ENCODE measurements at regions not wholly inside any gene's neighbourhood (a gene's known extent, or its start where the extent isn't known, plus 50 kb on each side); places are given as distances from the start of the nearest gene placed in this dataset.
"Not testable (repeated sequence)": the region's sequence is repeated elsewhere in the genome, so short reads cannot be mapped to it uniquely, and the experiment has no call there.

DNA sequence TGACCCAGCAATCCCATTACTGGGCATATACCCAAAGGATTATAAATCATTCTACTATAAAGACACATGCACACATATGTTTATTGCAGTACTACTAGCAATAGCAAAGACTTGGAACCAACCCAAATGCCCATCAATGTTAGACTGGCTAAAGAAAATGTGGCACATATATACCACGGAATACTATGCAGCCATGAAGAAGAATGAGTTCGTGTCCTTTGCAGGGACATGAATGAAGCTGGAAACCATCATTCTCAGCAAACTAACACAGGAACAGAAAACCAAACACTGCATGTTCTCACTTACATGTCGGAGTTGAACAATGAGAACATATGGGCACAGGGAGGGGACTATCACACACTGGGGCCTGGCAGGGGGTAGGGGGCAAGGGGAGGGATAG lies 183.0 kb downstream of the HACE1 start:
- DNase-seq (ENCODE audit: low read depth, low spot score) = not testable (repeated sequence)

DNA sequence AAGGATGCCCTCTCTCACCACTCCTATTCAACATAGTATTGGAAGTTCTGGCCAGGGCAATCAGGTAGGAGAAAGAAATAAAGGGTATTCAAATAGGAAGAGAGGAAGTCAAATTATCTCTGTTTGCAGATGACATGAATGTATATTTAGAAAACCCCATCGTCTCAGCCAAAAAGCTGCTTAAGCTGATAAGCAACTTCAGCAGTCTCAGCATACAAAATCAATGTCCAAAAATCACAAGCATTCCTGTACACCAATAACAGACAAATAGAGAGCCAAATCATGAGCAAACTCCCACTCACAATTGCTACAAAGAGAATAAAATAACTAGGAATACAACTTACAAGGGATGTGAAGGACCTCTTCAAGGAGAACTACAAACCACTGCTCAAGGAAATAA lies 184.6 kb downstream of the HACE1 start:
- not testable (repeated sequence) for DNase-seq (ENCODE audit: low read depth, low spot score)

DNA sequence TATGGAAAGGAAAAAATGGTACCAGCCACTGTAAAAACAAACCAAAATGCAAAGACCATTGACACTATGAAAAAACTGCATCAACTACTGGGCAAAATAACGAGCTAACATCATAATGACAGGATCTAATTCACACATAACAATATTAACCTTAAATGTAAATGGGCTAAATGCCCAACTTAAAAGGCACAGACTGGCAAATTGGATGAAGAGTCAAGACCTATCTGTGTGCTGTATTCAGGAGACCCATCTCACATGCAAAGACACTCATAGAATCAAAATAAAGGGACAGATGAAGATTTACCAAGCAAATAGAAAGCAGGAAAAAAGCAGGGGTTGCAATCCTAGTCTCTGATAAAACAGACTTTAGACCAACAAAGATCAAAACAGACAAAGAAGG lies 186.6 kb downstream of the HACE1 start:
- not testable (repeated sequence) for DNase-seq (ENCODE audit: low read depth, low spot score)

DNA sequence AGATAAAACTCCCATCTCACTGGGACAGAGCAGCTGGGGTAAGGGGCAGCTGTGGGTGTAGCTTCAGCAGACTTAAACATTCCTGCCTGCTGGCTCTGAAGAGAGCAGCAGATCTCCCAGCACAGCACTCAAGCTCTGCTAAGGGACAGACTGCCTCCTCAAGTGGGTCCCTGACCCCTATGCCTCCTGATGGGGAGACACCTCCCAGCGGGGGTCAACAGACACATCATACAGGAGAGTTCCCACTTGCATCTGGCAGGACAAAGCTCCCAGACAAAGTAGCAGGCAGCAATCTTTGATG lies 188.2 kb downstream of the HACE1 start:
- DNase-seq (ENCODE audit: low read depth, low spot score) = not testable (repeated sequence)

DNA sequence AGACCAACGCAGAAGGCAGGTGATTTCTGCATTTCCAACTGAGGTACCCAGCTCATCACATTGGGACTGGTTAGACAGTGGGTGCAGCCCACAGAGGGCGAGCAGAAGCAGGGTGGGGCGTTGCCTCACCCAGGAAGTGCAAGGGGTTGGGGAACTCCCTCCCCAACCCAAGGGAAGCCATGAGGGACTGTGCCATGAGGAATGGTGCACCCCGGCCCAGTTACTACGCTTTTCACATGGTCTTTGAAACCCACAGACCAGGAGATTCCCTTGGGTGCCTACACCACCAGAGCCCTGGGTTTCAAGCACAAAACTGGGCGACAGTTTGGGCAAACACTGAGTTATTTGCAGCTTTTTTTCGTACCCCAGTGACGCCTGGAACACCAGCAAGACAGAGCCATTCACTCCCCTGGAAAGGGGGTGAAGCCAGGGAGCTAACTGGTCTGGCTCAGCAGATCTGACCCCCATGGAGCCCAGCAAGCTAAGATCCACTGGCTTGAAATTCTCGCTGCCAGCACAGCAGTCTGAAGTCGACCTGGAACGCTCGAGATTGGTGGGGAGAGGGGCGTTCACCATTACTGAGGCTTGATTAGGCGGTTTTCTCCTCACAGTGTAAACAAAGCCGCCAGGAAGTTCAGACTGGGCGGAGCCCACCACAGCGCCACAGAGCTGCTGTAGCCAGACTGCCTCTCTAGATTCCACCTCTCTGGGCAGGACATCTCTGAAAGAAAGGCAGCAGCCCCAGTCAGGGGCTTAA lies 188.7 kb downstream of the HACE1 start:
- not testable (repeated sequence) for DNase-seq (ENCODE audit: low read depth, low spot score)

DNA sequence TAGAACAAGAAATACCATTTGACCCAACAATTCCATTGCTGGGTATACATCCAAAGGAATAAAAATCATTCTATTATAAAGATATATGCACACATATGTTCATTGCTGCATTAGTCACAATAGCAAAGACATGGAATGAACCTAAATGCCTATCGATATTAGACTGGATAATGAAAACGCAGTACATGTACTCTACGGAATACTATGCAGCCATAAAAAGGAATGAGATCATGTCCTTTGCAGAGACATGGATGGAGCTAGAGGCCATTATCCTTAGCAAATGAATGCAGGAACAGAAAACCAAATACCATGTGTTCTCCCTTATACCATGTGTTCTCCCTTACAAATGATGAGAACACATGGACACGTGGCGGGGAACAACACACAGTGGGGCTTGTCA lies 190.2 kb downstream of the HACE1 start:
- no peak for DNase-seq (ENCODE audit: low read depth, low spot score)

DNA sequence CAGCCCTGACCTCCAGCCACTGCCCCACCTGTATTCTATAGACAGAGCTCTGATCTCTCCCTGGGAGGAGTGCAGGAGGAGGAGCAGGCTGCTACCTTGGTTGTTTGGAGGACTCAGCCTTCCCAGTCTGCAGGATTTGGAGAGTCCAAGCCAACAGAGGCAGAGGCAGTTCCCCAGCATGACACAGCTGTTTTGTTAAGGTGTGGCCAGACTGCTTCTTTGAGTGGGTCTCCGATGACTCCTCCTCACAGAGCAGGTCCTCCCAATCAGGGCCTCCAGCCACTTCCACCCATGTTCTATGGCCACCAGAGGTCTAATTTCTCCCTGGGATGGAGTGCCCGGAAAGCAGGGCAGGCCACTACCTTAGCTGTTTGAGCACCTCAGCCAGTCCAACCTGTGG lies 203.5 kb downstream of the HACE1 start:
- DNase-seq (ENCODE audit: low read depth, low spot score) = no peak

DNA sequence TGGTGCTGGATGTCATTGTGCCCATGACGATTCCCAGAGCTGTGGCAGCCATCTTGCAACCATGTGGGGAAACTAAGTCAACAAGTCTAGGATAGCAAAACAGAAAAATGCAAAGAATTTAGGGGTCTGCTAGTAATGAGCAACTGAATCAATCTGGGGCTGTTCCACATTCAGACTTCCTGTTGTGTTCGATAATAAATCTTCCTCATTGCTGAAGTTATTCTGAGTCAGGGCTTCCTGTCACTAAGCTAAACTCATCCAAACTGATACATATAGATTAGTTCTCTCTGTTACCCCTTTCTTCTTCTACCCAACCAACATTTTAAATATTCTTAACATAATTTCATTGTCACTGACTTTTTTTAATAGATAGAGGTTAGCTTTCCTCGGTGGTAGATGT lies 205.9 kb downstream of the HACE1 start:
- DNase-seq (ENCODE audit: low read depth, low spot score) = no peak

DNA sequence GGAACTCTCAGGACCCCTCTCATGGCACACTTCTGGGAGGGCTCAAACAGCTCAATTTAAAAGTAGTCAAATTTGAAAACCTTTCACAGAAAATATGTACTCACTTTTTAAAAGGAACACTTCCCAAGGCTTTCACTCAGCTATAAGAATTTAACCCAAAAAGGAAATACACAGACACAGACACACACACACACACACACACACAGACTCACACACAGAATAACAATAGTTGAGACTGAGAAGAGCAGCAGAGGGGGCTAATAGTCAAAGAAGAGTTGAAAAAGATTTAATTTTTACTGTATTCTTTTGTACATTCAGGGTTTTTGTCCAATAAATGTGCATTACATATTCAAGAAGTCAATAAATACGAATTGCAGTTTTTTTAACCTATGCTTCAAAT lies 211.4 kb downstream of the HACE1 start:
- DNase-seq (ENCODE audit: low read depth, low spot score) = no peak

DNA sequence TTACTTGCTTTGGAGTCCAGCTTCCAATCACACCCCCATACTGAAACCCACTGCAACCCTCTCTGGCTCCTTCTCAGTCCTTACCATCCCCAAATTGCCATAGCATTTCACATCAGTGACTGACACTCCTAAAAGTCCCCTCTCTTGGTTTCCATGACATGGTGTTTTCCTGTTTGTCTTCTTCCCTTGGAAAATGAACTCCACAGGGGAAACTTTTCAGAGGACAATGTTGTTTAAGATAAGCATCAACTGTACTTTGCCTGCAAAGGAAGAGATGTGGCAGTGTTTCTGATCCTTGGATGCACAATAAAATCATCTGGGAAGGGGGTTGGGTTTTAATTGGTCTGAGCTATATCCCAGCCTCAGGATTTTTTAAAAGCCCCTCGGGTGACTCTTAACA lies 214.9 kb downstream of the HACE1 start:
- no peak for DNase-seq (ENCODE audit: low read depth, low spot score)

DNA sequence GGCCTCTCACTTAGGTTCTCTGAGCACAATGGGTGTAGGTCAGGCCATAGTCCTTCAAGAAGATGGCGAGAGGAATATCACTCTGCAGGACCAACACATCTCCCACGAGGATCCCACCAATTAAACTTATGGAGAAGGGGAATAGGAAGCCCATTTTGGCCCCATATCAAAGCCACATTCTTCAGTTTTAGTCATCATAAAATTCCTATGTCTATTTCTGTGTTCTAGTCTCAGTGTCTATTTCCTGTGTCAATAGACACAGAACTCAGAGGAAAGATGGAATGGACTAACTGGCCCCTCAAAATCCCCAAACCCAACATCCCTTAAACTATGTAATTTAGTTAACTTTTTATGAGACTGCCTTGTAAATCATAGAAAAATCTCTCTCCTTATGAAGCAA lies 216.8 kb downstream of the HACE1 start:
- DNase-seq (ENCODE audit: low read depth, low spot score) = no peak

DNA sequence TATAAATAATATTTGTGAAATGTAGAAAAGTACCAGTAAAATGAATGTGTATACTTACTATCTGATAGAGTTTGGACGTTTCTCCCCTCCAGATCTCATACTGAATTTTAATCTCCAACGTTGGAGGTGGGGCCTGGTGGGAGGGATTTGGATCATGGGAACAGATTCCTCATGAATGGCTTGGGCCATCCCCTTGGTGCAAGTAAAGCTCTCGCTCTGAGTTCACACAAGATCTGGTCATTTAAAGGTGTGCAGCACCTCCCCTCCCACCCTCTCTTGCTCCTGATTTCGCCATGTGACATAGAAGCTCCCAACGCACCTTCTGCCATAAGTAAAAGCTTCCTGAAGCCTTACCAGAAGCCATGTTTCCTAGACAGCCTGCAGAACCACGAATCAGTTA lies 219.0 kb downstream of the HACE1 start:
- DNase-seq (ENCODE audit: low read depth, low spot score) = no peak

DNA sequence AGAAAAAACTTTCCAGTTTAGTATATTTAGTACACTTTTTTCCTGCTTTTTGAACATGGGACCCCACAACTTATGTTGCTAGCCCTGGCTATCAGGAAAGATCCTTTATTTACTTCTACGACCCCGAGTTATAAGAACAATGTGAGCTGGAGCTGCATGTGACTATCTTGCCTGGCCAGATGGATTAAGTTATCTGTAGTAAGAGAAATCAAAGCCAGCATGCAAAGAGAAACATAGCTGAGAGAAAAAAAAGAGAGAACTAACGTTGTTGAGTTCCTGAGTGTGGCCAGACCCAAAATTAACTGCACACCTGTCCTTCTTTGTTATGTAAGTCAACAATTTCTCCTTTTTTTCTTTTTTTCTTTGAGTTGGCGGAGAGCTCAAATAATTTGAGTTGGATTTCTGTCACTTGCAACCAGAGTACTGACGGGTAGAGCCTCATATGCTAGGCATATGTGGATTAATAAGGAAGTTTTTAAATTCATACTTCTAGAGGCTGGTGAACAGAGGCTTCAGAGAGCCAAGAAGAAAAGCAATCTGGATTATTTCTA lies 219.5 kb downstream of the HACE1 start:
- DNase-seq (ENCODE audit: low read depth, low spot score) = no peak

DNA sequence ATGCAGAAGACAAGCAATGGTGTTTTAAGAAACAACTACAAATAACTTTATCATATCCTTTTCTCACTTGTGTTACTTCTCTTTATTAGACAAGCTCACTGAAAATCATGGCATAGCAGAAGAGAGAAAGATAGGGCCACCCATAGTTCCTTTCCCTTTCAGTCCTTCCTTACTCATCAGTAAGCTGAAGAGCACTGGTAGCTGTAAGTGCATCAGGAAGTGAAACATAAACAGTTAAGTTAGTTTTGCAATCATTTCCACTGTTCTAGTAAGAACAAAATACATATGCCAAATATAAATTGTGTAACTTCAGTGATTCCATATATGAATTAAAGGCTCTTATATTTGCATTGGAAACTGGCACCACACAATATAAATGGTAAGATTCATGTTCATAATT lies 220.1 kb downstream of the HACE1 start:
- no peak for DNase-seq (ENCODE audit: low read depth, low spot score)

DNA sequence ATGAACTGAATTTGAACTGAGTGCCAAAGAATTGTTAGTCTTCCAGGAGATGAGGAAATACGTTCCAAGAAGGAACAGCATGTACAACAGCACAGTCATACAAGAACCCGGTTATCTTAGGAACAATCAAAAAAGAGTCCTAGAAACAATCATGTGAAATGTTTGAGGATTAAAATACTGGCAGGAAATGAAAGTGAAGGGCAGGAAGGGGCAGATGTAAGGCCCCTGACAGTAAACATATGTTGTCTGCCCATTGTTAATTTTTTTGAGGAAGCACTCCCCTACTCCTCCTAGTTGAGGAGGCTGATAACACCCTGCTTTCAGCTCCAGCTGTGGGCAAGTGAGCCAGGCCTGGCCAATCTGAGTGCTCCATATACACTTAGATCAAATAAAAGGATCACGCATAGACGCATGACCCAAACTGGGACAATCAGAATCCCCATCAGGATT lies 220.9 kb downstream of the HACE1 start:
- DNase-seq (ENCODE audit: low read depth, low spot score) = no peak

DNA sequence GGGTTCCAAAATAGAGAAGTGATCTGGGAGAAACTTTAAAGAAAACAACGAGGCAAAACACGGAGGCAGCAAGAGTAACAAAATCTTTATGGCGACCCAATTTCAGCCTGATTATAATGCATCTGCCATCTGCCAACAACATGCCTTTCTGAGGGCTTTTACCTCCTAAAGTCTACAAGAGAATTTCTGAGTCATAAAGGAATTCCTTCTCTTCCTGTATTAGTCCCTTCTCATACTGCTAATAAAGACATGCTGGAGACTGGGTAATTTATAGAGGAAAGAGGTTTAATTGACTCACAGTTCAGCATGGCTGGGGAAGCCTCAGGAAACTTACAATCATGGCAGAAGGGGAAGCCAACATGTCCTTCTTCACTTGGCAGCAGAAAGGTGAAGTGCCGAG lies 226.6 kb downstream of the HACE1 start:
- no peak for DNase-seq (ENCODE audit: low read depth, low spot score)

DNA sequence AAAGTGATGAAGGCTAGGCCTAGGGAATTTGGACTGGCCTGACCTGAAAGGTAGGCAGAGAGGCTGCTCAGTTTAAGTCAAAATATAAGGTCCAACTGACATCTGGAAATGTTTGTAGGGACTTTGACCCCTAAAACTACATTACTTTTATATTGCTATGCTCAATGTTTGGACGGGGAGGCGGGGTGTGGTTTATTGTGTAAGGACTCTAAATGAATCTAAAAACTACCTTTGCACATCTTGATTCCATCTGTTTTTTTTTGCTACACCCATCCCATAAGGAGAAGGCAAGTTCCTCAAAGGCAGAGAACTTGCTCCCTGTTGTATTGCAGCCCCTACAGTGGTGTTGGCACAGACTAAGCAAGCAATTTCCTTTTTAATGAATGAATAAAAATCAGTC lies 227.1 kb downstream of the HACE1 start:
- DNase-seq (ENCODE audit: low read depth, low spot score) = no peak

DNA sequence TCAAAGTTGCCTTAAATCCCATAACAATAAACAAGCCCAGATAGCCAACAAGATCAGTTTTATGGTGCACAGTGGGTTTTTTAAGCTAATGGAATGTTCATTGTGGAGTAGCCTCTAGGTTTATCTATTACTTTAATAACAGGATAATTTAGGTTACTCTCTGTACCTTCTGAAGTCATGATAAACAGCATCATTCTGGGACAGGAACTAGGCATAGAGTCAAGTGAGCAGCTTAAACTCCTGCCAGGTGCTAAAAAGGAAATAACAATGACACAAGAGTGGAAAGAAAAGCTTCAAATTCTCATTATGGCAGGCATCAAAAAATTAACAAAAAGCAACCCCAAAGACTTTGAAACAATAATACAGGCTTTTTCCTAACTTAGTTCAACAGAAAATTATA lies 228.8 kb downstream of the HACE1 start:
- DNase-seq (ENCODE audit: low read depth, low spot score) = no peak

DNA sequence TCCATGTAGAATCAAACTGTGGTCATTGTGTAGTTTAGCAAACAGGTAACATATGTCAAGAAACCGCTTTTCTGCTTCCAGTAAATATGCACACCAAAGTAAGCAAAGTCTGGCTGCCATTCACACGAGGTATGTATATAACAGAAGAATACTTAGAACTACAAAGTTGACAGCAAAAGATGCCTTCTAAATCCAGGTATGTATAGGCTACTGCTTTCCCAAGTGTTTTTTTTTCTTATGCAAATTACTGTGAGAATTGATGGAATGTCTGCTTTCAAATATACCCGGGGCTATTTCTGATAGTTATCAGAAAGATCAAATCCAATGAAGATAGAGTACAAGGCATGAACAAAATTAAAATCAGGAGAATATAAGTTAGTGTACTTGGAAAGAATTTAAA lies 229.2 kb downstream of the HACE1 start:
- DNase-seq (ENCODE audit: low read depth, low spot score) = no peak

DNA sequence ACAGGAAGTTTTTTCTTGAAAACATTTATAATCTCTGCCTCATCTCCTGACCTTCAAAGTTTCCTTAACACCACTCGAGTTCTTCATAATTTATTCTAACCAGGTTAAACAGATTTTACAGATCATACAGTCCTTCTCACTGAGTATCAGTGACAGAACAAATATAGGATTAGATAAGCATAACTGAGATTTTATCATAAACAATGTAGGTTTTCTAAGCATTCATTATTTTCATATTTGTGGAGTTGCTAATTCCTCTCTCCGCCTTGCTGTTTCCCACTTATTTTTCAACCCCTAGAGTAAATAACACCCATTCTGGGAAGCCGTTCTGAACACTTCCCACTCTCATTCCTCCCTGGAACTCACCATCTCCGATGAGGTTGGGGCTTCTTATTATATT lies 229.9 kb downstream of the HACE1 start:
- DNase-seq (ENCODE audit: low read depth, low spot score) = no peak

DNA sequence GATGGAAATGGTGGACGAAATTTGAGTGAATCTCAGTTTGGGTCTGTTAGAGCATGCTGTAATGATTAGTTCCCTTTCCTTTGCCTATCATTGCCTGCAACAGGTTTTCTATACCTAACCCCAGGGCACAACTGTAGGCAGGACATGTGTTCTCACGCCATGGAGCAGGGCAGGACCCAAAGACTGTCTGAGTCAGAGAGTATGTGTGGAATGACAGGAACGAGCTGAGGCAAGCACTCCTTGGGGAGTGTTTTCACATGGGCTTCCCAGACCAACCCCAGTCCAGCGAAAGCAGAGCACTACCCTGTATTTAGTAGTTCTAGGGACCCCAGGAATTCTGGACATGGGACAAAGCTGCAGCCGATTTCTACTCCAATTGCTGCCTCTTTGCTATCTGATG lies 234.2 kb downstream of the HACE1 start:
- DNase-seq (ENCODE audit: low read depth, low spot score) = no peak

DNA sequence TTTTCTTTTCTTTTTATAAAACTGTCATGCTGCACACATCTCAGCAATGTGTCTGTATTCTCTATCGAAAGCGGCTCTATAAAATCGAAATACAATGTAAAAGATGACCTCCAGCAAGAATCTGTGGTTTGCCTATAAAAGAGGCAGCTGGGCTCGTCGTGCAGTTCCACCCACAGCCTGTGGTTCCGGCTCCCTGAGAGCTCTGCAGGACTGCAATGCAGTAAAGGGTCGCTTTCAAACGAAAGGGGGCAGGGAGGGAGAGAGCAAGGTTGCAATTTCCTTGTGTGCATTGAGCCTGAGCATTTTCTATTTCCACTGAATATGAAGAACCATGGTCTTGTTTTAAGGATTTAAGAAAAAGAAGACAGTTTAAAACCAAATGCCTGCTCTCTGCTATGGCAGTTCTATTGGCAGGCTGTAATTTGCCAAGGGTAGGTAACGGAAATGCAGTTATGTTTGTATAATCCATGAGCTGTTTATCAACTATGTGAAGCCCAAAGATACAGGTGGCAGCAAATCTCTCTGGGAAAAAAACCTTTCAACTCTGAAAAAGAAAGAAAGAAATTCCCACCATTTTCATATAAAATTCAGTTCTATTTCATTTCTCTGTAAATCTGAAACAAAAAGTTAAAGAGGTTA lies 236.5 kb downstream of the HACE1 start:
- DNase-seq (ENCODE audit: low read depth, low spot score) = no peak

DNA sequence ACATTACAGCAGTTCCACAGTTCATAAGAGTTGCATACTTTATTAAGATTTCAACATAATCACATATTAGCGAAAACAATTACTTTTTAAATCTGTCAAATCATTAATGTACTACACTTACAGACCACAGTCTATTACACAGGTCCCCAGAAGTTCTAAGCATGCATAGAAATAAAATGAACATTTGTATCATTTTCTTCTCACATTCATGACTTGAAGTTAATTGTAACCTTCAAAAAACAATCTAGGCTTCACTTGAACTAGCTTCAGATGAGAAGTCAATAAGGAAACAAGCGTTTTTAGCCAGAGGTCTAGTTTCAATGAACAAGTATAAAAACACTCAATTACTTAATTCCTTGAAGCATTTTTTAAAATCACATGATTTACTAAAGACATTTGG lies 238.3 kb downstream of the HACE1 start:
- no peak for DNase-seq (ENCODE audit: low read depth, low spot score)
